Gastrocnemius medialis (tissue), 4 donors: ENCODE measurements at regions not wholly inside any gene's neighbourhood (a gene's known extent, or its start where the extent isn't known, plus 50 kb on each side); places are given as distances from the start of the nearest gene placed in this dataset.

Experiments used
- POLR2A ChIP-seq, 2 donors: fragments of 450-650 bp; IDR thresholded peaks; one replicate each; pipeline ENCODE4 v1.6.1; 2017; ENCODE audit warnings: antibody characterized with exemption in 2 of 2, mild to moderate bottlenecking in 2 of 2, moderate library complexity in 2 of 2
- TF ChIP-seq, protein P1 (sequence below), 5 experiments: fragments of 450-650 bp in 3 of 5; fragments of 200-600 bp in 2 of 5; sonication (generic) in 2 of 5; IDR thresholded peaks in 4 of 5; conservative IDR thresholded peaks in 1 of 5; 1 replicate in 4 of 5; 2 replicates in 1 of 5; pipeline ENCODE4 v1.5.1; 2016 to 2019; ENCODE audit warnings: antibody characterized with exemption in 5 of 5, mild to moderate bottlenecking in 3 of 5, moderate library complexity in 3 of 5

DNA sequence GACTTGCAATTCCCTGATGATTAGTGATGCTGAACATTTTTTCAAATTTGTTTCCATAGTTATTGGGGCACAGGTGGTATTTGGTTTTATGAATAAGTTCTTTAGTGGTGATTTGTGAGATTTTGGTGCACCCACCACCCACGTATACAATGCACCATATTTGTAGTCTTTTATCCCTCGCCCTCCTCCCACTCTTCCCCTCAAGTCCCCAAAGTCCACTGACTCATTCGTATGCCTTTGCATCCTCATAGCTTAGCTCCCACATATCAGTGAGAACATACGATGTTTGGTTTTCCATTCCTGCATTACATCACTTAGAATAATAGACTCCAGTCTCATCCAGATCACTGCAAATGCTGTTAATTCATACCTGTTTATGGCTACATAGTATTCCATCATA, 167.3 kb downstream of the MYLK4 start:
- TF ChIP-seq, protein P1, sequence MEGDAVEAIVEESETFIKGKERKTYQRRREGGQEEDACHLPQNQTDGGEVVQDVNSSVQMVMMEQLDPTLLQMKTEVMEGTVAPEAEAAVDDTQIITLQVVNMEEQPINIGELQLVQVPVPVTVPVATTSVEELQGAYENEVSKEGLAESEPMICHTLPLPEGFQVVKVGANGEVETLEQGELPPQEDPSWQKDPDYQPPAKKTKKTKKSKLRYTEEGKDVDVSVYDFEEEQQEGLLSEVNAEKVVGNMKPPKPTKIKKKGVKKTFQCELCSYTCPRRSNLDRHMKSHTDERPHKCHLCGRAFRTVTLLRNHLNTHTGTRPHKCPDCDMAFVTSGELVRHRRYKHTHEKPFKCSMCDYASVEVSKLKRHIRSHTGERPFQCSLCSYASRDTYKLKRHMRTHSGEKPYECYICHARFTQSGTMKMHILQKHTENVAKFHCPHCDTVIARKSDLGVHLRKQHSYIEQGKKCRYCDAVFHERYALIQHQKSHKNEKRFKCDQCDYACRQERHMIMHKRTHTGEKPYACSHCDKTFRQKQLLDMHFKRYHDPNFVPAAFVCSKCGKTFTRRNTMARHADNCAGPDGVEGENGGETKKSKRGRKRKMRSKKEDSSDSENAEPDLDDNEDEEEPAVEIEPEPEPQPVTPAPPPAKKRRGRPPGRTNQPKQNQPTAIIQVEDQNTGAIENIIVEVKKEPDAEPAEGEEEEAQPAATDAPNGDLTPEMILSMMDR (IDR thresholded peaks at IDR 0.05 in 4 of 5, conservative IDR thresholded peaks at IDR 0.05 in 1 of 5): no peak
- TF ChIP-seq POLR2A (IDR thresholded peaks at IDR 0.05): no peak
